Kasumi-1 (cell line): ENCODE measurements at regions not wholly inside any gene's neighbourhood (a gene's known extent, or its start where the extent isn't known, plus 50 kb on each side); places are given as distances from the start of the nearest gene placed in this dataset.

Experiments used
- DNase-seq, 2 experiments: peaks; one replicate each; lab custom pipeline; 2025; lab: John Stamatoyannopoulos, UW

GRCh38 chr2:216320852-216321251 is 51.4 kb downstream of the MARCHF4 start:
- DNase-seq: no peak

- DNase-seq: no peak
These were observed 52.5 kb downstream of the MARCHF4 start for GRCh38 chr2:216319771-216320170.

GRCh38 chr2:216318521-216318874 is 53.8 kb downstream of the MARCHF4 start:
- no peak for DNase-seq

GRCh38 chr2:216317831-216318520 is 54.3 kb downstream of the MARCHF4 start:
- DNase-seq: no peak

GRCh38 chr2:216316743-216317142 is 55.5 kb downstream of the MARCHF4 start:
- DNase-seq: no peak

- no peak for DNase-seq
These were observed 56.3 kb downstream of the MARCHF4 start for GRCh38 chr2:216315802-216316603.

- DNase-seq: no peak
These were observed 59.8 kb downstream of the MARCHF4 start for GRCh38 chr2:216312441-216312840.

- DNase-seq: no peak
These were observed 63.7 kb downstream of the MARCHF4 start for GRCh38 chr2:216308576-216308975.

GRCh38 chr2:216307496-216307895 is 64.8 kb downstream of the MARCHF4 start:
- no peak for DNase-seq

GRCh38 chr2:216306868-216307267 is 65.4 kb downstream of the MARCHF4 start:
- no peak for DNase-seq

- no peak for DNase-seq
These were observed 66.7 kb downstream of the MARCHF4 start for GRCh38 chr2:216305574-216305973.

GRCh38 chr2:216302981-216303676 is 69.2 kb downstream of the MARCHF4 start:
- DNase-seq: no peak

GRCh38 chr2:216300906-216301305 is 71.4 kb downstream of the MARCHF4 start:
- no peak for DNase-seq

GRCh38 chr2:216299588-216299987 is 72.7 kb downstream of the MARCHF4 start:
- no peak for DNase-seq

- DNase-seq: no peak
These were observed 73.4 kb downstream of the MARCHF4 start for GRCh38 chr2:216298719-216299495.

- no peak for DNase-seq
These were observed 75.4 kb downstream of the MARCHF4 start for GRCh38 chr2:216296856-216297255.

- DNase-seq: no peak
These were observed 78.0 kb downstream of the MARCHF4 start for GRCh38 chr2:216294305-216294704.

GRCh38 chr2:216293883-216294282 is 78.4 kb downstream of the MARCHF4 start:
- DNase-seq: no peak

- DNase-seq: no peak
These were observed 79.4 kb downstream of the MARCHF4 start for GRCh38 chr2:216292886-216293301.

GRCh38 chr2:216292475-216292874 is 79.8 kb downstream of the MARCHF4 start:
- no peak for DNase-seq

- DNase-seq: no peak
These were observed 82.8 kb downstream of the MARCHF4 start for GRCh38 chr2:216289470-216289869.

GRCh38 chr2:216287251-216287650 is 85.0 kb downstream of the MARCHF4 start:
- DNase-seq: no peak
